ENCODE measurements at regions not wholly inside any gene's neighbourhood (a gene's known extent, or its start where the extent isn't known, plus 50 kb on each side); places are given as distances from the start of the nearest gene placed in this dataset.

- peaks cover 2% of the 10 kb centered on the region for H3K27me3 Mint-ChIP-seq (ENCODE audit: low read depth)
- H3K4me3 Mint-ChIP-seq = no peak overlapping the region
- H3K27ac Mint-ChIP-seq (ENCODE audit: unreplicated experiment) = no peak overlapping the region
- H3K4me1 Mint-ChIP-seq = peaks cover 33% of the 10 kb centered on the region
- no peaks in the 10 kb centered on the region for H3K9me3 Mint-ChIP-seq
- no peaks in the 10 kb centered on the region for H3K36me3 Mint-ChIP-seq (ENCODE audit: low read depth)
- DNase-seq (ENCODE audit: low read depth, low spot score) = no peak
- TF ChIP-seq CTCF (conservative IDR thresholded peaks at IDR 0.05) = no peak
Observed at GRCh38 chr22:27238935-27239510, 562.5 kb downstream of the MN1 start.

GRCh38 chr22:27239520-27239919, 562.0 kb downstream of the MN1 start:
- Mint-ChIP-seq H3K27ac (ENCODE audit: unreplicated experiment) (peak overlapping the region; percentile 13), H3K4me1 (peaks cover 38% of the 10 kb centered on the region), H3K9me3 (no peaks in the 10 kb centered on the region), H3K36me3 (ENCODE audit: low read depth) (no peaks in the 10 kb centered on the region), H3K27me3 (ENCODE audit: low read depth) (peaks cover 2% of the 10 kb centered on the region), H3K4me3 (no peak overlapping the region)
- DNase-seq (ENCODE audit: low read depth, low spot score) = no peak
- TF ChIP-seq CTCF (conservative IDR thresholded peaks at IDR 0.05) = no peak

GRCh38 chr22:27240298-27241075, 561.1 kb downstream of the MN1 start:
- peaks cover 46% of the 10 kb centered on the region for H3K4me1 Mint-ChIP-seq
- H3K4me3 Mint-ChIP-seq = no peak overlapping the region
- no peaks in the 10 kb centered on the region for H3K9me3 Mint-ChIP-seq
- TF ChIP-seq CTCF (conservative IDR thresholded peaks at IDR 0.05) = no peak
- no peaks in the 10 kb centered on the region for H3K27me3 Mint-ChIP-seq (ENCODE audit: low read depth)
- DNase-seq (ENCODE audit: low read depth, low spot score) = no peak
- H3K27ac Mint-ChIP-seq (ENCODE audit: unreplicated experiment) = no peak overlapping the region
- no peaks in the 10 kb centered on the region for H3K36me3 Mint-ChIP-seq (ENCODE audit: low read depth)

- no peak for TF ChIP-seq CTCF (conservative IDR thresholded peaks at IDR 0.05)
- Mint-ChIP-seq H3K4me3 (no peak overlapping the region), H3K36me3 (ENCODE audit: low read depth) (no peaks in the 10 kb centered on the region), H3K27ac (ENCODE audit: unreplicated experiment) (no peak overlapping the region), H3K4me1 (peaks cover 53% of the 10 kb centered on the region), H3K9me3 (no peaks in the 10 kb centered on the region), H3K27me3 (ENCODE audit: low read depth) (no peaks in the 10 kb centered on the region)
- DNase-seq (ENCODE audit: low read depth, low spot score) = no peak
Observed at GRCh38 chr22:27241430-27242321, 559.9 kb downstream of the MN1 start.

GRCh38 chr22:27242474-27242873, 559.1 kb downstream of the MN1 start:
- no peaks in the 10 kb centered on the region for H3K9me3 Mint-ChIP-seq
- H3K4me1 Mint-ChIP-seq = peaks cover 54% of the 10 kb centered on the region
- no peak overlapping the region for H3K4me3 Mint-ChIP-seq
- H3K27me3 Mint-ChIP-seq (ENCODE audit: low read depth) = no peaks in the 10 kb centered on the region
- no peaks in the 10 kb centered on the region for H3K36me3 Mint-ChIP-seq (ENCODE audit: low read depth)
- no peak for DNase-seq (ENCODE audit: low read depth, low spot score)
- no peak for TF ChIP-seq CTCF (conservative IDR thresholded peaks at IDR 0.05)
- H3K27ac Mint-ChIP-seq (ENCODE audit: unreplicated experiment) = no peak overlapping the region
